CD4-positive, alpha-beta T cell treated with Interleukin-2 at 100 ng/mL for 4 hours (primary cell): ENCODE measurements at regions not wholly inside any gene's neighbourhood (a gene's known extent, or its start where the extent isn't known, plus 50 kb on each side); places are given as distances from the start of the nearest gene placed in this dataset.

Source experiments
- DNase-seq: peaks from one replicate; pipeline ENCODE4 v3.0.0-alpha.2; 2020; ENCODE audit warnings: low spot score

GRCh38 chr4:59086410-59086809, 1976.2 kb upstream of the IGFBP7 start:
- no peak for DNase-seq

- DNase-seq = no peak
Measured at GRCh38 chr4:59091146-59092142, 1981.3 kb upstream of the IGFBP7 start.

- DNase-seq = no peak
Measured at GRCh38 chr4:59094505-59094904, 1984.3 kb upstream of the IGFBP7 start.

- DNase-seq = no peak
Measured at GRCh38 chr4:59102311-59102710, 1992.1 kb upstream of the IGFBP7 start.

GRCh38 chr4:59120287-59120814, 2010.2 kb upstream of the IGFBP7 start:
- no peak for DNase-seq

GRCh38 chr4:59122626-59123025, 2012.4 kb upstream of the IGFBP7 start:
- DNase-seq = no peak

GRCh38 chr4:59126159-59126558, 2016.0 kb upstream of the IGFBP7 start:
- DNase-seq = no peak

- no peak for DNase-seq
Measured at GRCh38 chr4:59127006-59127405, 2016.8 kb upstream of the IGFBP7 start.

GRCh38 chr4:59127743-59128142, 2017.6 kb upstream of the IGFBP7 start:
- DNase-seq = no peak

- no peak for DNase-seq
Measured at GRCh38 chr4:59135248-59135985, 2025.2 kb upstream of the IGFBP7 start.

GRCh38 chr4:59161249-59161648, 2038.9 kb upstream of the ADGRL3 start:
- DNase-seq = no peak

- DNase-seq = no peak
Measured at GRCh38 chr4:59175617-59176016, 2024.5 kb upstream of the ADGRL3 start.

- no peak for DNase-seq
Measured at GRCh38 chr4:59179372-59179771, 2020.8 kb upstream of the ADGRL3 start.

- no peak for DNase-seq
Measured at GRCh38 chr4:59180161-59180560, 2020.0 kb upstream of the ADGRL3 start.

- DNase-seq = no peak
Measured at GRCh38 chr4:59180969-59181368, 2019.2 kb upstream of the ADGRL3 start.

GRCh38 chr4:59195839-59196238, 2004.3 kb upstream of the ADGRL3 start:
- DNase-seq = no peak

- no peak for DNase-seq
Measured at GRCh38 chr4:59200992-59201391, 1999.1 kb upstream of the ADGRL3 start.

- no peak for DNase-seq
Measured at GRCh38 chr4:59217910-59218631, 1982.1 kb upstream of the ADGRL3 start.

- DNase-seq = no peak
Measured at GRCh38 chr4:59222221-59222620, 1977.9 kb upstream of the ADGRL3 start.

GRCh38 chr4:59223292-59223941, 1976.7 kb upstream of the ADGRL3 start:
- DNase-seq = no peak

GRCh38 chr4:59238212-59238611, 1961.9 kb upstream of the ADGRL3 start:
- DNase-seq = no peak

- DNase-seq = no peak
Measured at GRCh38 chr4:59240011-59240410, 1960.1 kb upstream of the ADGRL3 start.
